Mononuclear cell (primary cell): ENCODE measurements at regions not wholly inside any gene's neighbourhood (a gene's known extent, or its start where the extent isn't known, plus 50 kb on each side); places are given as distances from the start of the nearest gene placed in this dataset.
"Not testable (repeated sequence)": the region's sequence is repeated elsewhere in the genome, so short reads cannot be mapped to it uniquely, and the experiment has no call there.

Experiments used
- H3K27me3 ChIP-seq: 2 replicates; pipeline ENCODE4 v1.6.0; 2011; ENCODE audit warnings: low read length, control low read depth; ENCODE audit not compliant: insufficient read depth
- H3K4me1 ChIP-seq: 2 replicates; pipeline ENCODE4 v1.5.1; 2011; ENCODE audit warnings: mild to moderate bottlenecking, low read length, control low read depth; ENCODE audit not compliant: insufficient read depth
- H3K4me3 ChIP-seq: 2 replicates; pipeline ENCODE4 v1.5.1; 2011; ENCODE audit warnings: mild to moderate bottlenecking, low read length, moderate library complexity
- H3K9me3 ChIP-seq: 2 replicates; pipeline ENCODE4 v1.5.1; 2011; ENCODE audit warnings: low read depth, mild to moderate bottlenecking, control low read depth, low read length

- Histone ChIP-seq H3K27me3 (no peaks in the 10 kb centered on the region), H3K4me1 (peaks cover 19% of the 10 kb centered on the region), H3K9me3 (no peaks in the 10 kb centered on the region)
Observed at GRCh38 chr13:33340631-33341030, 55.1 kb upstream of the STARD13 start.

GRCh38 chr13:33341861-33342452, 56.4 kb upstream of the STARD13 start:
- H3K4me3 ChIP-seq = no peak overlapping the region
- H3K9me3 ChIP-seq = no peaks in the 10 kb centered on the region
- peaks cover 19% of the 10 kb centered on the region for H3K4me1 ChIP-seq

More at GRCh38 chr13:33340631-33341030, 55.1 kb upstream of the STARD13 start:
- no peak overlapping the region for H3K4me3 ChIP-seq

GRCh38 chr13:33345842-33346241, 60.3 kb upstream of the STARD13 start:
- no peak overlapping the region for H3K4me3 ChIP-seq
- peaks cover 8% of the 10 kb centered on the region for H3K27me3 ChIP-seq
- peaks cover 19% of the 10 kb centered on the region for H3K4me1 ChIP-seq
- H3K9me3 ChIP-seq = no peaks in the 10 kb centered on the region

More at GRCh38 chr13:33341861-33342452, 56.4 kb upstream of the STARD13 start:
- H3K27me3 ChIP-seq = no peaks in the 10 kb centered on the region

GRCh38 chr13:33347861-33348260, 62.3 kb upstream of the STARD13 start:
- peaks cover 18% of the 10 kb centered on the region for H3K4me1 ChIP-seq
- H3K27me3 ChIP-seq = peaks cover 9% of the 10 kb centered on the region
- no peak overlapping the region for H3K4me3 ChIP-seq
- no peaks in the 10 kb centered on the region for H3K9me3 ChIP-seq

- H3K4me3 ChIP-seq = no peak overlapping the region
- peaks cover 9% of the 10 kb centered on the region for H3K27me3 ChIP-seq
- no peaks in the 10 kb centered on the region for H3K9me3 ChIP-seq
- H3K4me1 ChIP-seq = peaks cover 23% of the 10 kb centered on the region
Observed at GRCh38 chr13:33348366-33348765, 62.8 kb upstream of the STARD13 start.

GRCh38 chr13:33349288-33349985, 63.9 kb upstream of the STARD13 start:
- H3K9me3 ChIP-seq = no peaks in the 10 kb centered on the region
- H3K4me1 ChIP-seq = peaks cover 34% of the 10 kb centered on the region
- H3K4me3 ChIP-seq = peak overlapping the region; percentile 37
- H3K27me3 ChIP-seq = peaks cover 9% of the 10 kb centered on the region

GRCh38 chr13:33349986-33350826, 64.7 kb upstream of the STARD13 start:
- peak overlapping the region; percentile 37 for H3K4me3 ChIP-seq
- H3K27me3 ChIP-seq = peaks cover 9% of the 10 kb centered on the region
- no peaks in the 10 kb centered on the region for H3K9me3 ChIP-seq
- H3K4me1 ChIP-seq = peaks cover 38% of the 10 kb centered on the region

- H3K4me1 ChIP-seq = peaks cover 48% of the 10 kb centered on the region
- H3K4me3 ChIP-seq = no peak overlapping the region
- peaks cover 9% of the 10 kb centered on the region for H3K27me3 ChIP-seq
- H3K9me3 ChIP-seq = no peaks in the 10 kb centered on the region
Observed at GRCh38 chr13:33351319-33351718, 65.8 kb upstream of the STARD13 start.

GRCh38 chr13:33352041-33352440, 66.5 kb upstream of the STARD13 start:
- Histone ChIP-seq H3K4me1 (peaks cover 48% of the 10 kb centered on the region), H3K27me3 (peaks cover 9% of the 10 kb centered on the region), H3K4me3 (no peak overlapping the region), H3K9me3 (no peaks in the 10 kb centered on the region)

- Histone ChIP-seq H3K4me3 (no peak overlapping the region), H3K27me3 (peaks cover 9% of the 10 kb centered on the region), H3K9me3 (no peaks in the 10 kb centered on the region), H3K4me1 (peaks cover 48% of the 10 kb centered on the region)
Observed at GRCh38 chr13:33352526-33352925, 67.0 kb upstream of the STARD13 start.

GRCh38 chr13:33353210-33353609, 67.7 kb upstream of the STARD13 start:
- peaks cover 48% of the 10 kb centered on the region for H3K4me1 ChIP-seq
- H3K27me3 ChIP-seq = peaks cover 9% of the 10 kb centered on the region
- no peaks in the 10 kb centered on the region for H3K9me3 ChIP-seq
- H3K4me3 ChIP-seq = no peak overlapping the region

- peaks cover 9% of the 10 kb centered on the region for H3K27me3 ChIP-seq
- peaks cover 48% of the 10 kb centered on the region for H3K4me1 ChIP-seq
- no peaks in the 10 kb centered on the region for H3K9me3 ChIP-seq
- H3K4me3 ChIP-seq = no peak overlapping the region
Observed at GRCh38 chr13:33353646-33354045, 68.1 kb upstream of the STARD13 start.

GRCh38 chr13:33355201-33355895, 69.8 kb upstream of the STARD13 start:
- peaks cover 44% of the 10 kb centered on the region for H3K4me1 ChIP-seq
- no peaks in the 10 kb centered on the region for H3K9me3 ChIP-seq
- peaks cover 3% of the 10 kb centered on the region for H3K27me3 ChIP-seq
- no peak overlapping the region for H3K4me3 ChIP-seq

- H3K27me3 ChIP-seq, H3K4me3 ChIP-seq, H3K9me3 ChIP-seq: not testable (repeated sequence)
- H3K4me1 ChIP-seq = peaks cover 34% of the 10 kb centered on the region
Observed at GRCh38 chr13:33358076-33358475, 72.5 kb upstream of the STARD13 start.
